IMR-90 (cell line): ENCODE measurements at regions not wholly inside any gene's neighbourhood (a gene's known extent, or its start where the extent isn't known, plus 50 kb on each side); places are given as distances from the start of the nearest gene placed in this dataset.

Experiments
- ATAC-seq: fragments of 200-7000 bp; cut with Tn5 transposase; 2 replicates; pipeline ENCODE4 v1.9.1; 2020; ENCODE audit warnings: low read depth, mild to moderate bottlenecking, moderate library complexity
- BruUV-seq: library from RNA; stranded (reverse); fragments of 400-500 nt; replicated peaks from 2 replicates; lab custom pipeline; 2021; lab: Mats Ljungman, UMichigan
- CTCF ChIA-PET: fragments of 300-600 bp; formaldehyde crosslinking; extraction: SDS; loops from one replicate; lab custom pipeline; 2021; ENCODE audit warnings: antibody characterized with exemption; lab: Yijun Ruan, JAX
- POLR2A ChIA-PET: fragments of 300-600 bp; sonication (Branson Sonifier 250); formaldehyde crosslinking; loops from one replicate; lab custom pipeline; 2022; ENCODE audit warnings: antibody characterized with exemption; ENCODE audit not compliant: unreplicated experiment; lab: Charles Lee
- DNase-seq: peaks from one replicate; pipeline ENCODE4 v3.0.0; 2013
- H2AFZ ChIP-seq: replicated peaks from 2 replicates; pipeline ENCODE3; 2013; ENCODE audit warnings: low read length, mild to moderate bottlenecking; ENCODE audit not compliant: poor library complexity
- H2AK5ac ChIP-seq: 2 replicates; pipeline ENCODE4 v1.6.1; 2013; ENCODE audit warnings: low read depth, low read length, inconsistent platforms
- H2AK9ac ChIP-seq: replicated peaks from 2 replicates; pipeline ENCODE3; 2013; ENCODE audit warnings: mild to moderate bottlenecking, low read depth, low read length, moderate library complexity; ENCODE audit not compliant: poor library complexity
- H2BK120ac ChIP-seq: 2 replicates; pipeline ENCODE4 v1.6.1; 2013; ENCODE audit warnings: low read depth, low read length, inconsistent platforms
- H2BK15ac ChIP-seq: 3 replicates; pipeline ENCODE4 v1.6.1; 2013; ENCODE audit warnings: low read depth, low read length, inconsistent platforms
- H2BK20ac ChIP-seq: 2 replicates; pipeline ENCODE4 v1.6.1; 2013; ENCODE audit warnings: low read depth, mild to moderate bottlenecking, inconsistent platforms, low read length, moderate library complexity
- H2BK5ac ChIP-seq: 2 replicates; pipeline ENCODE4 v1.6.1; 2013; ENCODE audit warnings: mild to moderate bottlenecking, low read depth, low read length, inconsistent platforms; ENCODE audit not compliant: poor library complexity, severe bottlenecking
- H3K14ac ChIP-seq: replicated peaks from 2 replicates; pipeline ENCODE4 v1.6.1; 2013; ENCODE audit warnings: low read depth, low read length, inconsistent platforms
- H3K18ac ChIP-seq: 2 replicates; pipeline ENCODE4 v1.6.1; 2013; ENCODE audit warnings: low read depth, low read length, control low read depth
- H3K23ac ChIP-seq: 2 replicates; pipeline ENCODE4 v1.6.1; 2013; ENCODE audit warnings: low read depth, low read length, inconsistent platforms
- H3K27ac ChIP-seq: 2 replicates; pipeline ENCODE4 v1.5.1; 2013; ENCODE audit warnings: mild to moderate bottlenecking, control low read depth, low read length; ENCODE audit not compliant: insufficient read depth
- H3K27me3 ChIP-seq: 2 replicates; pipeline ENCODE4 v1.6.1; 2013; ENCODE audit warnings: low read length; ENCODE audit not compliant: control insufficient read depth, insufficient read depth
- H3K36me3 ChIP-seq: 2 replicates; pipeline ENCODE4 v1.6.1; 2013; ENCODE audit warnings: low read length, mixed read lengths; ENCODE audit not compliant: control insufficient read depth, insufficient read depth
- H3K4ac ChIP-seq: 2 replicates; pipeline ENCODE4 v1.6.1; 2013; ENCODE audit warnings: low read depth, low read length, inconsistent platforms
- H3K4me1 ChIP-seq: 2 replicates; pipeline ENCODE4 v1.6.1; 2013; ENCODE audit warnings: low read length, mixed read lengths; ENCODE audit not compliant: control insufficient read depth, insufficient read depth
- H3K4me2 ChIP-seq: 2 replicates; pipeline ENCODE4 v1.6.1; 2013; ENCODE audit warnings: low read depth, mild to moderate bottlenecking, control low read depth, low read length, moderate library complexity
- H3K4me3 ChIP-seq: 2 replicates; pipeline ENCODE4 v1.5.1; 2013; ENCODE audit warnings: low read depth, mild to moderate bottlenecking, control low read depth, low read length, moderate library complexity; ENCODE audit not compliant: insufficient read depth
- H3K56ac ChIP-seq: 2 replicates; pipeline ENCODE4 v1.6.1; 2013; ENCODE audit warnings: low read length, inconsistent platforms; ENCODE audit not compliant: insufficient read depth; ENCODE audit errors: extremely low read depth
- H3K79me1 ChIP-seq, 2 experiments: 2 replicates each; pipeline ENCODE4 v1.6.1; 2013; ENCODE audit warnings: low read length in 2 of 2, inconsistent platforms in 1 of 2, low read depth in 1 of 2
- H3K9ac ChIP-seq: 2 replicates; pipeline ENCODE4 v1.6.1; 2013; ENCODE audit warnings: low read depth, low read length, control low read depth
- H3K9me1 ChIP-seq: 2 replicates; pipeline ENCODE4 v1.6.1; 2013; ENCODE audit warnings: low read length, inconsistent platforms; ENCODE audit not compliant: insufficient read depth
- H3K9me3 ChIP-seq: 2 replicates; pipeline ENCODE4 v1.6.1; 2013; ENCODE audit warnings: low read length; ENCODE audit not compliant: control insufficient read depth, insufficient read depth
- H4K20me1 ChIP-seq: 2 replicates; pipeline ENCODE4 v1.6.1; 2013; ENCODE audit warnings: low read length, inconsistent platforms; ENCODE audit not compliant: insufficient read depth
- H4K5ac ChIP-seq: 2 replicates; pipeline ENCODE4 v1.6.1; 2013; ENCODE audit warnings: mild to moderate bottlenecking, low read depth, low read length, control low read depth
- H4K8ac ChIP-seq, 2 experiments: 2 replicates each; pipeline ENCODE4 v1.6.1; 2013; ENCODE audit warnings: low read depth in 2 of 2, low read length in 2 of 2, control low read depth in 1 of 2, inconsistent platforms in 1 of 2
- H4K91ac ChIP-seq: 2 replicates; pipeline ENCODE4 v1.6.1; 2013; ENCODE audit warnings: low read depth, low read length, inconsistent platforms; ENCODE audit not compliant: insufficient read depth
- CEBPB ChIP-seq: IDR thresholded peaks from 2 replicates; pipeline ENCODE4 v1.6.1; 2012; ENCODE audit warnings: low read depth, low read length, improper control_type of control experiment
- CHD1 ChIP-seq: IDR thresholded peaks from 2 replicates; pipeline ENCODE4 v1.6.1; 2012; ENCODE audit warnings: low read depth, low read length, improper control_type of control experiment
- FOS ChIP-seq: fragments of 150-350 bp; IDR thresholded peaks from 2 replicates; pipeline ENCODE4 v1.6.1; 2016; ENCODE audit warnings: low read depth, low read length
- MAZ ChIP-seq: IDR thresholded peaks from 2 replicates; pipeline ENCODE4 v1.6.1; 2012; ENCODE audit warnings: low read depth, mild to moderate bottlenecking, low read length, improper control_type of control experiment, moderate library complexity, borderline replicate concordance
- MXI1 ChIP-seq: IDR thresholded peaks from 2 replicates; pipeline ENCODE4 v1.6.1; 2012; ENCODE audit warnings: low read depth, mild to moderate bottlenecking, low read length, moderate library complexity, borderline replicate concordance
- dilution Hi-C: fragments of 300-500 bp; cut with HindIII; formaldehyde crosslinking; loops from one replicate; pipeline ENCODE4 v1.14.3; 2018; ENCODE audit warnings: low sequenced_read_pairs; ENCODE audit not compliant: unreplicated experiment
- in situ Hi-C: fragments of 300-500 bp; cut with MboI; formaldehyde crosslinking; loops from 3 replicates; pipeline ENCODE4 v1.14.3; 2019; ENCODE audit warnings: low sequenced_read_pairs, inconsistent platforms, mixed read lengths
- intact Hi-C: fragments of 100-400 bp; cut with micrococcal nuclease; formaldehyde crosslinking; loops from 2 replicates; pipeline ENCODE4 v1.10.0; 2022

- Histone ChIP-seq H3K27ac (no peak overlapping the region), H3K36me3 (no peaks in the 10 kb centered on the region), H3K4me1 (peaks cover 6% of the 10 kb centered on the region), H3K9me1 (peaks cover 18% of the 10 kb centered on the region), H3K18ac (no peak overlapping the region), H4K5ac (no peak overlapping the region), H3K56ac (no peak overlapping the region), H4K91ac (no peak overlapping the region), H2AK5ac (no peak overlapping the region), H3K4me3 (no peak overlapping the region), H3K27me3 (no peaks in the 10 kb centered on the region), H2BK5ac (no peak overlapping the region), H2BK120ac (no peak overlapping the region), H2AFZ (no peak overlapping the region), H3K79me1 (no peaks in the 10 kb centered on the region), H3K23ac (no peak overlapping the region), H3K9ac (no peak overlapping the region), H3K4ac (peak overlapping the region; percentile 60; the same call in 1 of the 2 replicates), H2BK20ac (no peak overlapping the region), H2BK15ac (no peak overlapping the region), H4K20me1 (no peaks in the 10 kb centered on the region), H4K8ac (no peak overlapping the region), H2AK9ac (no peak overlapping the region), H3K9me3 (no peaks in the 10 kb centered on the region), H3K4me2 (no peak overlapping the region), H3K14ac (no peak overlapping the region)
- TF ChIP-seq CEBPB (peak; percentile 46), CHD1 (no peak), FOS (no peak), MAZ (no peak), MXI1 (no peak)
- dilution Hi-C loops = no loop called here
- BruUV-seq = no TSS peak
- ChIA-PET CTCF (no interaction called here), POLR2A (no interaction called here)
- intact Hi-C loops = no loop called here
- in situ Hi-C loops = no loop called here
- DNase-seq (no peak), ATAC-seq (no peak)
Observed at GRCh38 chr7:22601408-22601807, 101.4 kb upstream of the STEAP1B start.
